Panc1 (cell line): ENCODE measurements at regions not wholly inside any gene's neighbourhood (a gene's known extent, or its start where the extent isn't known, plus 50 kb on each side); places are given as distances from the start of the nearest gene placed in this dataset.

Experiments
- ATAC-seq: fragments of 200-7000 bp; cut with Tn5 transposase; 2 replicates; pipeline ENCODE4 v1.9.1; 2020; ENCODE audit warnings: mild to moderate bottlenecking, moderate library complexity
- BruUV-seq: library from RNA; stranded (reverse); fragments of 400-500 nt; replicated peaks from 2 replicates; lab custom pipeline; 2021; lab: Mats Ljungman, UMichigan
- CTCF ChIA-PET: fragments of 300-600 bp; sonication (Branson Sonifier 250); formaldehyde crosslinking; loops from one replicate; lab custom pipeline; 2022; ENCODE audit warnings: antibody characterized with exemption; lab: Charles Lee
- POLR2A ChIA-PET: fragments of 300-600 bp; sonication (Branson Sonifier 250); formaldehyde crosslinking; loops from one replicate; lab custom pipeline; 2022; ENCODE audit warnings: antibody characterized with exemption; lab: Charles Lee
- DNase-seq: peaks from one replicate; pipeline ENCODE4 v3.0.0-alpha.2; 2010; ENCODE audit warnings: low read depth, low spot score
- H3K27ac ChIP-seq: 2 replicates; pipeline ENCODE4 v1.5.1; 2011; ENCODE audit warnings: mild to moderate bottlenecking, low read length, inconsistent platforms
- H3K27me3 ChIP-seq: fragments of 200-500 bp; sonication (Bioruptor generic); 2 replicates; pipeline ENCODE4 v1.6.0; 2014; ENCODE audit warnings: low read length, inconsistent platforms; ENCODE audit not compliant: control insufficient read depth, insufficient read depth
- H3K36me3 ChIP-seq: fragments of 200-500 bp; sonication (Bioruptor generic); 2 replicates; pipeline ENCODE4 v1.5.1; 2014; ENCODE audit warnings: inconsistent platforms, mild to moderate bottlenecking, low read length, moderate library complexity; ENCODE audit not compliant: control insufficient read depth, insufficient read depth
- H3K4me1 ChIP-seq: 2 replicates; pipeline ENCODE4 v1.5.1; 2011; ENCODE audit warnings: inconsistent platforms, mild to moderate bottlenecking, low read length, moderate library complexity; ENCODE audit not compliant: control insufficient read depth, insufficient read depth
- H3K4me3 ChIP-seq, 2 experiments: 2 replicates each; pipeline ENCODE4 v1.5.1; 2011 to 2012; ENCODE audit warnings: low read depth in 2 of 2, low read length in 2 of 2, mild to moderate bottlenecking in 2 of 2, inconsistent platforms in 1 of 2, moderate library complexity in 1 of 2
- H3K9me3 ChIP-seq: fragments of 200-500 bp; sonication (Bioruptor generic); 2 replicates; pipeline ENCODE4 v1.5.1; 2014; ENCODE audit warnings: low read depth, mild to moderate bottlenecking, inconsistent platforms, low read length, moderate library complexity; ENCODE audit not compliant: control insufficient read depth, insufficient read depth
- CTCF ChIP-seq: fragments of 450-650 bp; IDR thresholded peaks from 2 replicates; pipeline ENCODE4 v1.5.1; 2017; ENCODE audit warnings: mild to moderate bottlenecking
- POLR2AphosphoS5 ChIP-seq: IDR thresholded peaks from 2 replicates; pipeline ENCODE4 v1.6.1; 2012; ENCODE audit warnings: mild to moderate bottlenecking, low read depth, low read length, moderate library complexity
- REST ChIP-seq, 2 experiments: IDR thresholded peaks; 2 replicates each; pipeline ENCODE4 v1.6.1; 2011 to 2012; ENCODE audit warnings: low read depth in 2 of 2, control low read depth in 1 of 2, low read length in 1 of 2, mild to moderate bottlenecking in 1 of 2, moderate library complexity in 1 of 2; ENCODE audit not compliant: insufficient read depth in 1 of 2
- SIN3A ChIP-seq: IDR thresholded peaks from 2 replicates; pipeline ENCODE4 v1.6.1; 2012; ENCODE audit warnings: low read depth, mild to moderate bottlenecking, low read length, moderate library complexity, borderline replicate concordance; ENCODE audit not compliant: insufficient read depth
- TCF7L2 ChIP-seq: IDR thresholded peaks from 2 replicates; pipeline ENCODE4 v1.6.1; 2011; ENCODE audit warnings: mild to moderate bottlenecking, low read depth, low read length, inconsistent platforms
- in situ Hi-C: cut with HindIII; loops from 2 replicates; pipeline ENCODE4 v1.10.0; 2016; ENCODE audit warnings: low sequenced_read_pairs, low pct_unique_long_range_greater_than_20kb
- intact Hi-C: fragments of 100-400 bp; cut with micrococcal nuclease; formaldehyde crosslinking; loops from one replicate; pipeline ENCODE4 v1.10.0; 2022; ENCODE audit not compliant: unreplicated experiment

- no peak overlapping the region for H3K4me3 ChIP-seq
- H3K27me3 ChIP-seq: no peaks in the 10 kb centered on the region
- ChIA-PET POLR2A (no interaction called here), CTCF (no interaction called here)
- no peaks in the 10 kb centered on the region for H3K4me1 ChIP-seq
- intact Hi-C loops (no loop called here), in situ Hi-C loops (no loop called here)
- no TSS peak for BruUV-seq
- no peak for ATAC-seq
- no peak overlapping the region for H3K27ac ChIP-seq
- no peaks in the 10 kb centered on the region for H3K36me3 ChIP-seq
- TF ChIP-seq TCF7L2 (no peak), SIN3A (no peak), CTCF (no peak), REST (IDR thresholded peaks at IDR 0.05; ENCODE audit: insufficient read depth in 1 of 2, low read depth in 2 of 2, low read length in 1 of 2) (no peak), POLR2AphosphoS5 (no peak)
- no peaks in the 10 kb centered on the region for H3K9me3 ChIP-seq
- DNase-seq: no peak
Observed at GRCh38 chr2:53216805-53217204, 550.8 kb upstream of the CHAC2 start.

GRCh38 chr2:53212576-53212975 lies 555.0 kb upstream of the CHAC2 start:
- DNase-seq: no peak
- H3K9me3 ChIP-seq: no peaks in the 10 kb centered on the region
- no peaks in the 10 kb centered on the region for H3K36me3 ChIP-seq
- CTCF ChIA-PET: no interaction called here
- no TSS peak for BruUV-seq
- no peak overlapping the region for H3K4me3 ChIP-seq
- no peaks in the 10 kb centered on the region for H3K27me3 ChIP-seq
- TF ChIP-seq POLR2AphosphoS5 (no peak), TCF7L2 (no peak), REST (IDR thresholded peaks at IDR 0.05; ENCODE audit: insufficient read depth in 1 of 2, low read depth in 2 of 2, low read length in 1 of 2) (no peak), CTCF (no peak), SIN3A (no peak)
- no peak for ATAC-seq
- no peak overlapping the region for H3K27ac ChIP-seq
- H3K4me1 ChIP-seq: no peaks in the 10 kb centered on the region
- in situ Hi-C loops (no loop called here), intact Hi-C loops (no loop called here)
- POLR2A ChIA-PET: no interaction called here
